Left lung (tissue), 4 donors: ENCODE measurements at regions not wholly inside any gene's neighbourhood (a gene's known extent, or its start where the extent isn't known, plus 50 kb on each side); places are given as distances from the start of the nearest gene placed in this dataset.

ENCODE experiments used
- ATAC-seq: fragments of 200-7000 bp; cut with Tn5 transposase; one replicate; pipeline ENCODE4 v1.9.1; 2020; ENCODE audit warnings: moderate library complexity
- DNase-seq, 4 donors: peaks; one replicate each; pipeline ENCODE4 v3.0.0-alpha.2; 2013 to 2020
- H3K27ac ChIP-seq, 2 donors: fragments of 200-600 bp; sonication (generic) in 1 of 2; one replicate each; pipeline versions ENCODE4 v1.5.0 to v1.8.0; 2020 to 2021
- H3K27me3 ChIP-seq, 2 donors: fragments of 200-600 bp; sonication (generic) in 1 of 2; one replicate each; pipeline versions ENCODE4 v1.5.0 to v1.8.0; 2020 to 2021
- H3K36me3 ChIP-seq, 2 donors: fragments of 200-600 bp; sonication (generic) in 1 of 2; one replicate each; pipeline versions ENCODE4 v1.5.0 to v1.8.0; 2020 to 2021
- H3K4me1 ChIP-seq, 2 donors: fragments of 200-600 bp; one replicate each; pipeline ENCODE4 v1.8.0; 2021
- H3K4me3 ChIP-seq, 2 donors: fragments of 200-600 bp; sonication (generic) in 1 of 2; one replicate each; pipeline versions ENCODE4 v1.5.0 to v1.8.0; 2020 to 2021; ENCODE audit warnings: mild to moderate bottlenecking in 1 of 2
- H3K9me3 ChIP-seq, 2 donors: fragments of 200-600 bp; sonication (generic) in 1 of 2; one replicate each; pipeline versions ENCODE4 v1.5.0 to v1.8.0; 2020 to 2021
- intact Hi-C, 2 donors: fragments of 100-400 bp; cut with DNase I; formaldehyde crosslinking; loops; one replicate each; pipeline versions ENCODE4 v1.11.2 to v1.14.2; 2022
- TF ChIP-seq, protein P1 (sequence below), 2 donors: fragments of 200-600 bp; sonication (generic) in 1 of 2; IDR thresholded peaks; one replicate each; pipeline versions ENCODE4 v1.5.0 to v1.8.0; 2021; ENCODE audit warnings: antibody characterized with exemption in 2 of 2
- donor health status: DM: no; HTN: yes; CAD: no.
- donor health status: DM: no; HTN: no; CAD: no.

DNA sequence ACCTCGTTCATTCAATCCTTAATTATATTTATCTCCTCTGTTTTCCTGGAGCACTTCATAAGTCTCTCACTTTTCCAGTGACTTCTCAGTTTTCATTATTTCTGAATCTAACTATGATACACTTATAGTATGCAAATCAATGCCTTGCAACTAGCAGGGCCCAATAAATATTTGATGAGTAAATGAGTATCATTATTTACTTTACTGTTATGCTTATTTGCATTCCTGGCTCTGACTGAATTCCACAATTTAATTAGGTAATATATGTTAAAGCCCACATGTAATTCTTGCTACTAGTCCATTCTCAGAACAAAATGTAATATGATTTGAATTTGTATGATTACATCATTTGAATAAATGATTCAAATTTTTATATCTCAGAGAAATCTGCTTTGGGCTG lies 1595.1 kb upstream of the MIR17HG start:
- Histone ChIP-seq H3K4me1 (no peaks in the 10 kb centered on the region), H3K36me3 (no peaks in the 10 kb centered on the region), H3K27me3 (no peaks in the 10 kb centered on the region), H3K9me3 (peaks cover 0 to 15% of the 10 kb centered on the region in 2 donors), H3K4me3 (no peak overlapping the region), H3K27ac (no peak overlapping the region)
- intact Hi-C loops, result no loop called here
- DNase-seq, result no peak
- ATAC-seq, result no peak
- TF ChIP-seq, protein P1, sequence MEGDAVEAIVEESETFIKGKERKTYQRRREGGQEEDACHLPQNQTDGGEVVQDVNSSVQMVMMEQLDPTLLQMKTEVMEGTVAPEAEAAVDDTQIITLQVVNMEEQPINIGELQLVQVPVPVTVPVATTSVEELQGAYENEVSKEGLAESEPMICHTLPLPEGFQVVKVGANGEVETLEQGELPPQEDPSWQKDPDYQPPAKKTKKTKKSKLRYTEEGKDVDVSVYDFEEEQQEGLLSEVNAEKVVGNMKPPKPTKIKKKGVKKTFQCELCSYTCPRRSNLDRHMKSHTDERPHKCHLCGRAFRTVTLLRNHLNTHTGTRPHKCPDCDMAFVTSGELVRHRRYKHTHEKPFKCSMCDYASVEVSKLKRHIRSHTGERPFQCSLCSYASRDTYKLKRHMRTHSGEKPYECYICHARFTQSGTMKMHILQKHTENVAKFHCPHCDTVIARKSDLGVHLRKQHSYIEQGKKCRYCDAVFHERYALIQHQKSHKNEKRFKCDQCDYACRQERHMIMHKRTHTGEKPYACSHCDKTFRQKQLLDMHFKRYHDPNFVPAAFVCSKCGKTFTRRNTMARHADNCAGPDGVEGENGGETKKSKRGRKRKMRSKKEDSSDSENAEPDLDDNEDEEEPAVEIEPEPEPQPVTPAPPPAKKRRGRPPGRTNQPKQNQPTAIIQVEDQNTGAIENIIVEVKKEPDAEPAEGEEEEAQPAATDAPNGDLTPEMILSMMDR (IDR thresholded peaks at IDR 0.05), result no peak

DNA sequence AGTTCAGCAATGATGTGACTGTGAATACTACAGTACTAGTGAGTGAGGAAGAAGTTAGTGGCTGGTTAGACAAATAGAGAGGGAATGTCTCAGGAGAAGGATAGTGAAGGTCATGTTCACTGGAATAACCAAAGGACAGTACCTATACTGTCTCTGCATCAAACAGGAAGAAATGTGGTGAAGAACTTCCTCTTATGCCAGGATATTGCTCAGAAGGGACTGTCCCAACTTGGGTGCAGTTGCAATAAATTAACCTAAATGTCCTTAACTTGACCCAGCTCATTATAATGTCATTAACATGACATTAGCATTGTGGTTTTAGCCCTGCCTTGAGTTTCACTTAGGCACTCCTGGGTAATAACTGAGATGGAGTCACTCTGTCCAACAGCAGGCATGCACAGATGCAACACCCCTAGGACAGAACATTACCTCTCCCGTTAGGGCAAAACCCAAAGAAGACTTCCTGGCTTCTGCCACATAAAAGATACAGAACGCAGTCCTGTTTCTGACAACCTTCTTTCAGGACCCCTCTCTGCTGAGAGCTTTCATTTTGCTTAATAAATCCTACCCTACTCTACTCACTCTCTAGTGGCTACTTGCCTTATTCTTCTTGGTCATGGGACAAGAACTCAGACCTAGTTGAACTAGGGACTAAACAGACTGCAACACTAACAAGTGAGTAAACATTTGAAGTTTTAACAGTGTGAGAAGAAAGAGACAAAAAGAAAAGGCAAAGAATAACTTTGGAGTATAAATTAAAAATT lies 1591.6 kb upstream of the MIR17HG start:
- intact Hi-C loops, result no loop called here
- no peaks in the 10 kb centered on the region for H3K27me3 ChIP-seq
- H3K4me3 ChIP-seq, result no peak overlapping the region
- no peaks in the 10 kb centered on the region for H3K4me1 ChIP-seq
- DNase-seq (no peak), ATAC-seq (no peak)
- peaks cover 0 to 20% of the 10 kb centered on the region in 2 donors for H3K9me3 ChIP-seq
- no peaks in the 10 kb centered on the region for H3K36me3 ChIP-seq
- H3K27ac ChIP-seq, result no peak overlapping the region
- TF ChIP-seq, protein P1 (IDR thresholded peaks at IDR 0.05), result no peak

DNA sequence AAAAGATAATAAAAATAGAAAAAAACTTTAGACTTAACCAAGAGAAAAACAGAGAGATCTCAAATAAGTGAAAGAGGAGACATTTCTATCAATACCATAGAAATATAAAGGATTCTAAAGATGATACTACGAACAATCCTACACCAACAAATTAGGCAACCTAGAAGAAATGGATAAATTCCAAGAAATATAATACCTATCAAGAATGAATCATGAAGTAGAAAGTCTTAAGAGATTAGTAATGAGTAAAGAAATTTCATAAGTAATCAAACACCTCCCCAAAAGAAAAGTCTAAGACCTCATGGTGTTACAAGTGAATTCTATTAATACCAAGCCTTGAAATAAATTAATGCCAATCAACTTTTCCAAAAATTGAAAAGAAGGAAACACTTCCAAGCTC lies 1584.5 kb upstream of the MIR17HG start:
- ATAC-seq (no peak), DNase-seq (no peak)
- no peaks in the 10 kb centered on the region for H3K36me3 ChIP-seq
- H3K4me1 ChIP-seq, result no peaks in the 10 kb centered on the region
- no peak overlapping the region for H3K4me3 ChIP-seq
- intact Hi-C loops, result no loop called here
- H3K27me3 ChIP-seq, result no peaks in the 10 kb centered on the region
- no peak overlapping the region for H3K27ac ChIP-seq
- TF ChIP-seq, protein P1 (IDR thresholded peaks at IDR 0.05), result no peak
- H3K9me3 ChIP-seq, result peaks cover 0 to 5% of the 10 kb centered on the region in 2 donors

DNA sequence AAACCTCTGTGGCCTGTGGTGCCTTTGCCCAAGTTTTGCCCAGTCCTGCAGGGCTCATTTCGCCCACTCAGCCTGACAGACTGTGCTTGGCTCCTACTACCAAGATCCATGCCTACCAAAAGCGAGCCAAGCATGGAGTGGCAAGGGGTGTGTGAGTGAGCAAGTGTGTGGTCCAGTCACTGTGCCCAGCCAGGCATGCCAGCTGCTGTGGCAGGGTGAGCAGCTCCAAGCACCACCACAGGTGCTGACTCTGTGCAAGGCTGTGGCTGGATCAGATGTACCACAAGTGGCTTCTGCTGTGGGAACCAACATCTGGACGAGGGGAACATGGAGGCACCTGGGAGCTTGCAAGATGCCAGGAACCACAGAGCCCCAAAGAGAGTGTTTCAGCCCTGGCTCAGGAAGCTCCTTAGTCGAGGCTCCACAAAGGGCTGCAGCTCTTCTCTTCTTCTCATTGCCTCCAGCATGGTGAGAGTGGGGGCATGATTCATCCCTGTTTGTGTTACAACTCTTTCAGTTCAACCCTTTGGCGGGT lies 1564.2 kb upstream of the MIR17HG start:
- Histone ChIP-seq H3K27ac (no peak overlapping the region), H3K4me1 (no peaks in the 10 kb centered on the region), H3K36me3 (no peaks in the 10 kb centered on the region), H3K4me3 (no peak overlapping the region), H3K27me3 (no peaks in the 10 kb centered on the region), H3K9me3 (peaks cover 0 to 7% of the 10 kb centered on the region in 2 donors)
- intact Hi-C loops, result no loop called here
- TF ChIP-seq, protein P1 (IDR thresholded peaks at IDR 0.05), result no peak
- ATAC-seq (no peak), DNase-seq (peak in 1 of 4 donors; percentile 24)

DNA sequence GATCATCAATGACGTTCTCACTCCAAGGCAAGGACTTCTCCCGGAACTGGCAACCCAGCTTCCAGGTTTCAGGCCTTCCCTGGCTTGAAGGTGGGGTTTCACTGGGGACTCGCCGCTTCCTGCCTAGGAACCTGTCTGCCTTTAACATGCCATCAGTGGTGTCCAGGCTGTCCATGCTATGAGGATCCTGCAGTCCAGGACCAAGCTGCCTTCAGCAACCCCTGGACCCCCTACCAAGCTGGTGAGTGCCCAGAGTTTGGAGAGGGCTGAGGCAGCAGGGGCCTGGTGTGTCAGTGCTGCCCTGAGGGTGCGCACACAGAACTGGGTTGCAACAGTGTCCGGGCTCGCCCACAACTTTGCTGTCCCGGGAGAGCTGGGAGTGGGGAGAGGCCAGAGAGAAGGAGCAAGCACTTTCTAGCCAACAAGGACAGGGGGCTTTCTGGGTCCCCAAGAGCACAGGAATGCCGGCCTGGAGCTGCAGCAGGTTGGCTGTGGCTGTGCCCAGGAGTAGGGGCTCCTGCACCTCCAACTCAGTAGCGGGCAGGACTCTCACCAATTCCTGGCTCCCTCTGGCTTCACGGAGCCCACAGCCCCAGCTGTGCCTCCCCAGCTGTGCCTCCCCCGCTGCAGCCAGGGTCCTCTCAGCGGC lies 1563.2 kb upstream of the MIR17HG start:
- DNase-seq, result peak in 1 of 4 donors; percentile 52
- ATAC-seq, result no peak
- H3K36me3 ChIP-seq, result no peaks in the 10 kb centered on the region
- H3K27ac ChIP-seq, result no peak overlapping the region
- TF ChIP-seq, protein P1 (IDR thresholded peaks at IDR 0.05), result no peak
- no peak overlapping the region for H3K4me3 ChIP-seq
- H3K27me3 ChIP-seq, result no peaks in the 10 kb centered on the region
- peaks cover 0 to 7% of the 10 kb centered on the region in 2 donors for H3K9me3 ChIP-seq
- intact Hi-C loops, result no loop called here
- no peaks in the 10 kb centered on the region for H3K4me1 ChIP-seq
